GM23338 (cell line): ENCODE measurements at regions not wholly inside any gene's neighbourhood (a gene's known extent, or its start where the extent isn't known, plus 50 kb on each side); places are given as distances from the start of the nearest gene placed in this dataset.
A peak's percentile ranks its signal among the peaks of the same experiment; 100 is the strongest.
"Not testable (repeated sequence)": the region's sequence is repeated elsewhere in the genome, so short reads cannot be mapped to it uniquely, and the experiment has no call there.

ENCODE experiments used
- ATAC-seq: fragments of 200-7000 bp; cut with Tn5 transposase; 3 replicates; pipeline ENCODE4 v1.9.1; 2020
- DNase-seq: peaks from one replicate; pipeline ENCODE4 v3.0.0-alpha.2; 2015; ENCODE audit warnings: low spot score
- H2AFZ ChIP-seq: fragments of 200-600 bp; sonication (generic); 2 replicates; pipeline ENCODE4 v1.8.0; 2016; ENCODE audit warnings: antibody characterized with exemption, mild to moderate bottlenecking, moderate library complexity
- H3F3A ChIP-seq: fragments of 200-600 bp; sonication (generic); replicated peaks from 2 replicates; pipeline ENCODE4 v1.8.0; 2017; ENCODE audit warnings: antibody characterized with exemption, mixed run types, low read depth
- H3K27ac ChIP-seq: fragments of 200-600 bp; sonication (generic); 2 replicates; pipeline ENCODE4 v1.6.1; 2016; ENCODE audit warnings: low read depth
- H3K27me3 ChIP-seq: fragments of 200-600 bp; sonication (generic); 2 replicates; pipeline ENCODE4 v1.8.0; 2016; ENCODE audit warnings: mild to moderate bottlenecking, mixed run types, moderate library complexity; ENCODE audit not compliant: insufficient read depth
- H3K36me3 ChIP-seq: fragments of 200-600 bp; sonication (generic); 2 replicates; pipeline ENCODE4 v1.8.0; 2016; ENCODE audit warnings: mild to moderate bottlenecking; ENCODE audit not compliant: insufficient read depth
- H3K4me1 ChIP-seq: fragments of 200-600 bp; sonication (generic); 2 replicates; pipeline ENCODE4 v1.8.0; 2016; ENCODE audit warnings: mild to moderate bottlenecking, moderate library complexity; ENCODE audit not compliant: insufficient read depth
- H3K4me2 ChIP-seq: fragments of 200-600 bp; sonication (generic); 2 replicates; pipeline ENCODE4 v1.7.1; 2017; ENCODE audit warnings: mixed run types
- H3K4me3 ChIP-seq: fragments of 200-600 bp; sonication (generic); 2 replicates; pipeline ENCODE4 v1.6.1; 2016; ENCODE audit warnings: mixed run types
- H3K79me2 ChIP-seq: fragments of 200-600 bp; sonication (generic); replicated peaks from 2 replicates; pipeline ENCODE4 v1.8.0; 2017; ENCODE audit warnings: mild to moderate bottlenecking; ENCODE audit not compliant: insufficient read depth
- H3K9me2 ChIP-seq: fragments of 200-600 bp; sonication (generic); 2 replicates; pipeline ENCODE4 v1.8.0; 2017; ENCODE audit not compliant: insufficient read depth
- H4K20me1 ChIP-seq: fragments of 200-600 bp; sonication (generic); replicated peaks from 2 replicates; pipeline ENCODE4 v1.8.0; 2017; ENCODE audit warnings: mild to moderate bottlenecking; ENCODE audit not compliant: insufficient read depth
- H3K27ac Mint-ChIP-seq: 2 replicates; pipeline ENCODE4 v1.8.0; 2020; ENCODE audit warnings: inconsistent platforms, mild to moderate bottlenecking, moderate library complexity, mixed read lengths
- H3K27me3 Mint-ChIP-seq: 3 replicates; pipeline ENCODE4 v1.8.0; 2022; ENCODE audit warnings: low read depth, mild to moderate bottlenecking, moderate library complexity, mixed read lengths, inconsistent platforms; ENCODE audit not compliant: insufficient read depth, poor library complexity
- H3K36me3 Mint-ChIP-seq: 3 replicates; pipeline ENCODE4 v1.8.0; 2021; ENCODE audit warnings: low read depth, mild to moderate bottlenecking, inconsistent platforms, moderate library complexity, mixed read lengths
- H3K4me1 Mint-ChIP-seq: 3 replicates; pipeline ENCODE4 v1.8.0; 2020; ENCODE audit warnings: mild to moderate bottlenecking, inconsistent platforms, mixed read lengths
- H3K4me3 Mint-ChIP-seq: 3 replicates; pipeline ENCODE4 v1.8.0; 2021; ENCODE audit warnings: moderate library complexity, mild to moderate bottlenecking, inconsistent platforms, mixed read lengths
- H3K9me3 Mint-ChIP-seq: 3 replicates; pipeline ENCODE4 v1.8.0; 2020; ENCODE audit warnings: moderate library complexity, mild to moderate bottlenecking, inconsistent platforms, mixed read lengths
- CREB1 ChIP-seq: fragments of 250-450 bp; sonication (Bioruptor Pico); IDR thresholded peaks from 2 replicates; pipeline ENCODE4 v1.5.0; 2020; ENCODE audit warnings: low read depth, mild to moderate bottlenecking, moderate library complexity
- ETS1 ChIP-seq: IDR thresholded peaks from 2 replicates; pipeline ENCODE4 v1.6.1; 2016; ENCODE audit warnings: antibody characterized with exemption
- EZH2 ChIP-seq: fragments of 200-600 bp; sonication (generic); IDR thresholded peaks from one replicate; pipeline ENCODE4 v1.8.0; 2017; ENCODE audit warnings: antibody characterized with exemption, mild to moderate bottlenecking, low read depth; ENCODE audit not compliant: unreplicated experiment
- EZH2phosphoT487 ChIP-seq: fragments of 200-600 bp; sonication (generic); IDR thresholded peaks from one replicate; pipeline ENCODE4 v1.8.1; 2018; ENCODE audit warnings: antibody characterized with exemption; ENCODE audit not compliant: unreplicated experiment
- NANOG ChIP-seq: IDR thresholded peaks from 2 replicates; pipeline ENCODE4 v1.6.1; 2016; ENCODE audit warnings: antibody characterized with exemption, borderline replicate concordance
- REST ChIP-seq: IDR thresholded peaks from one replicate; pipeline ENCODE4 v1.6.1; 2018; ENCODE audit warnings: antibody characterized with exemption; ENCODE audit not compliant: unreplicated experiment
- ZNF114 ChIP-seq: fragments of 250-450 bp; sonication (Bioruptor Pico); IDR thresholded peaks from 2 replicates; pipeline ENCODE4 v1.5.0; 2020; ENCODE audit warnings: mild to moderate bottlenecking, moderate library complexity
- TF ChIP-seq, protein P1 (sequence below), 2 experiments: fragments of 200-600 bp in 1 of 2; sonication (generic) in 1 of 2; conservative IDR thresholded peaks; 2 replicates each; pipeline versions ENCODE4 v1.5.1 to v1.6.1; 2016 to 2017; ENCODE audit warnings: antibody characterized with exemption in 2 of 2, low read depth in 2 of 2, mild to moderate bottlenecking in 2 of 2, moderate library complexity in 1 of 2

DNA sequence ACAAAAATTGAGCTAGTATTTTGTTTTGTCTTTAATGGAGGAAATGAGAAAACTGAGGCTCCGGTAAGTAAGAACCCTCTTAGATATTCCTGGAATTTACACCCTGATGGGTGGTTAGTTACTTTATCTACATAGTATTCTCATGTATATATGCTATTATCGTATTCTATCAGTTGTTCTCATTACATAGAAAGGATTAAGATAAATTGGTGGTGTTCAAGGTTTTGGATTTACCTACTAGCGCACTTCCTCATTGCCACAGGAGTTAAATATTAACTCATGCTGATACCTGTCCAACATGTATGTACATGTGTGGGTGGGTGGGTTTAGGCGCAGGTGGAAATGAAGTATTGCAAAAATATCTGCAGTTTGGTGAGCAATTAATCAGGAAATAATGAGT lies 61.1 kb upstream of the IFNE start:
- H3K4me1 ChIP-seq: peaks cover 5% of the 10 kb centered on the region; the same call in 1 of the 2 replicates
- no peaks in the 10 kb centered on the region for H3K27me3 Mint-ChIP-seq
- peaks cover 13% of the 10 kb centered on the region for H3K4me1 Mint-ChIP-seq
- no peaks in the 10 kb centered on the region for H3K9me2 ChIP-seq
- H3K27ac Mint-ChIP-seq: peak overlapping the region; percentile 85
- H3K4me3 Mint-ChIP-seq: no peak overlapping the region
- no peak overlapping the region for H2AFZ ChIP-seq
- DNase-seq (peak; percentile 62), ATAC-seq (peak; percentile 54; the same call in 2 of the 3 replicates)
- H3K27me3 ChIP-seq: no peaks in the 10 kb centered on the region
- TF ChIP-seq EZH2 (no peak), NANOG (peak; percentile 60; the same call in 1 of the 2 replicates), ZNF114 (CRISPR knock-in tag) (no peak), CREB1 (CRISPR knock-in tag) (no peak)
- TF ChIP-seq, protein P1, sequence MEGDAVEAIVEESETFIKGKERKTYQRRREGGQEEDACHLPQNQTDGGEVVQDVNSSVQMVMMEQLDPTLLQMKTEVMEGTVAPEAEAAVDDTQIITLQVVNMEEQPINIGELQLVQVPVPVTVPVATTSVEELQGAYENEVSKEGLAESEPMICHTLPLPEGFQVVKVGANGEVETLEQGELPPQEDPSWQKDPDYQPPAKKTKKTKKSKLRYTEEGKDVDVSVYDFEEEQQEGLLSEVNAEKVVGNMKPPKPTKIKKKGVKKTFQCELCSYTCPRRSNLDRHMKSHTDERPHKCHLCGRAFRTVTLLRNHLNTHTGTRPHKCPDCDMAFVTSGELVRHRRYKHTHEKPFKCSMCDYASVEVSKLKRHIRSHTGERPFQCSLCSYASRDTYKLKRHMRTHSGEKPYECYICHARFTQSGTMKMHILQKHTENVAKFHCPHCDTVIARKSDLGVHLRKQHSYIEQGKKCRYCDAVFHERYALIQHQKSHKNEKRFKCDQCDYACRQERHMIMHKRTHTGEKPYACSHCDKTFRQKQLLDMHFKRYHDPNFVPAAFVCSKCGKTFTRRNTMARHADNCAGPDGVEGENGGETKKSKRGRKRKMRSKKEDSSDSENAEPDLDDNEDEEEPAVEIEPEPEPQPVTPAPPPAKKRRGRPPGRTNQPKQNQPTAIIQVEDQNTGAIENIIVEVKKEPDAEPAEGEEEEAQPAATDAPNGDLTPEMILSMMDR (conservative IDR thresholded peaks at IDR 0.05; ENCODE audit: low read depth in 2 of 2): no peak
- peak overlapping the region; percentile 15; the same call in 1 of the 2 replicates for H3K4me2 ChIP-seq
- 0 out of 2 replicates have a peak overlapping the region, but pooled peaks have one; percentile 6 for H3K4me3 ChIP-seq
- no peaks in the 10 kb centered on the region for H3F3A ChIP-seq
- H4K20me1 ChIP-seq: no peaks in the 10 kb centered on the region
- H3K36me3 Mint-ChIP-seq: peaks cover 17% of the 10 kb centered on the region
- peaks cover 54% of the 10 kb centered on the region for H3K79me2 ChIP-seq
- peak overlapping the region; percentile 68; the same call in 1 of the 2 replicates for H3K27ac ChIP-seq
- H3K9me3 Mint-ChIP-seq: peaks cover 20% of the 10 kb centered on the region
- H3K36me3 ChIP-seq: peaks cover 4% of the 10 kb centered on the region; the same call in 1 of the 2 replicates

GRCh38 chr9:21543816-21544215 lies 61.7 kb upstream of the IFNE start:
- H3K4me3 ChIP-seq, H3K4me2 ChIP-seq, H3K27me3 Mint-ChIP-seq, H3K27me3 ChIP-seq, H3K4me1 ChIP-seq, ATAC-seq, H3F3A ChIP-seq, H4K20me1 ChIP-seq, H3K4me3 Mint-ChIP-seq, H3K9me2 ChIP-seq, H3K36me3 ChIP-seq, H2AFZ ChIP-seq, DNase-seq: not testable (repeated sequence)
- Mint-ChIP-seq H3K9me3 (peaks cover 20% of the 10 kb centered on the region), H3K36me3 (peaks cover 17% of the 10 kb centered on the region), H3K27ac (peak overlapping the region; percentile 61; the same call in 1 of the 2 replicates), H3K4me1 (peaks cover 17% of the 10 kb centered on the region)
- H3K27ac ChIP-seq: peak overlapping the region; percentile 68; the same call in 1 of the 2 replicates
- H3K79me2 ChIP-seq: peaks cover 53% of the 10 kb centered on the region

- no peak for ATAC-seq
- peaks cover 39% of the 10 kb centered on the region for H3K4me1 Mint-ChIP-seq
- no peak overlapping the region for H3K27ac ChIP-seq
These were observed 64.8 kb upstream of the IFNE start for GRCh38 chr9:21546949-21547348.

More at GRCh38 chr9:21546949-21547348, 64.8 kb upstream of the IFNE start:
- H3K4me2 ChIP-seq: no peak overlapping the region
- H4K20me1 ChIP-seq: no peaks in the 10 kb centered on the region
- H3K27me3 ChIP-seq: no peaks in the 10 kb centered on the region
- H3K9me2 ChIP-seq: no peaks in the 10 kb centered on the region
- H3K4me3 ChIP-seq: no peak overlapping the region
- H3K36me3 ChIP-seq: peaks cover 4% of the 10 kb centered on the region; the same call in 1 of the 2 replicates
- TF ChIP-seq, protein P1 (conservative IDR thresholded peaks at IDR 0.05; ENCODE audit: low read depth in 2 of 2): no peak
- TF ChIP-seq REST (no peak), EZH2phosphoT487 (no peak), ETS1 (no peak)
- no peaks in the 10 kb centered on the region for H3F3A ChIP-seq
- H3K79me2 ChIP-seq: peaks cover 59% of the 10 kb centered on the region
- Mint-ChIP-seq H3K36me3 (peaks cover 17% of the 10 kb centered on the region), H3K9me3 (peaks cover 18% of the 10 kb centered on the region), H3K27me3 (no peaks in the 10 kb centered on the region), H3K27ac (no peak overlapping the region), H3K4me3 (no peak overlapping the region)
- H2AFZ ChIP-seq: no peak overlapping the region
- DNase-seq: no peak
- H3K4me1 ChIP-seq: peaks cover 32% of the 10 kb centered on the region
